ENCODE measurements at regions not wholly inside any gene's neighbourhood (a gene's known extent, or its start where the extent isn't known, plus 50 kb on each side); places are given as distances from the start of the nearest gene placed in this dataset.

- TF ChIP-seq ZNF622 (IDR thresholded peaks at IDR 0.05) (no peak), FOXM1 (IDR thresholded peaks at IDR 0.05; ENCODE audit: low read depth, low read length) (no peak), CHD1 (IDR thresholded peaks at IDR 0.05; ENCODE audit: low read depth, low read length) (no peak), ZBTB4 (CRISPR knock-in tag; IDR thresholded peaks at IDR 0.05) (no peak), SMAD1 (IDR thresholded peaks at IDR 0.05; ENCODE audit: low read depth, partially characterized antibody) (no peak), ZBTB33 (IDR thresholded peaks at IDR 0.05) (no peak), SRF (IDR thresholded peaks at IDR 0.05; ENCODE audit: low read depth in 2 of 2, low read length in 2 of 2) (no peak), ATF2 (IDR thresholded peaks at IDR 0.05; ENCODE audit: low read length) (no peak)
- TF ChIP-seq, protein P1, sequence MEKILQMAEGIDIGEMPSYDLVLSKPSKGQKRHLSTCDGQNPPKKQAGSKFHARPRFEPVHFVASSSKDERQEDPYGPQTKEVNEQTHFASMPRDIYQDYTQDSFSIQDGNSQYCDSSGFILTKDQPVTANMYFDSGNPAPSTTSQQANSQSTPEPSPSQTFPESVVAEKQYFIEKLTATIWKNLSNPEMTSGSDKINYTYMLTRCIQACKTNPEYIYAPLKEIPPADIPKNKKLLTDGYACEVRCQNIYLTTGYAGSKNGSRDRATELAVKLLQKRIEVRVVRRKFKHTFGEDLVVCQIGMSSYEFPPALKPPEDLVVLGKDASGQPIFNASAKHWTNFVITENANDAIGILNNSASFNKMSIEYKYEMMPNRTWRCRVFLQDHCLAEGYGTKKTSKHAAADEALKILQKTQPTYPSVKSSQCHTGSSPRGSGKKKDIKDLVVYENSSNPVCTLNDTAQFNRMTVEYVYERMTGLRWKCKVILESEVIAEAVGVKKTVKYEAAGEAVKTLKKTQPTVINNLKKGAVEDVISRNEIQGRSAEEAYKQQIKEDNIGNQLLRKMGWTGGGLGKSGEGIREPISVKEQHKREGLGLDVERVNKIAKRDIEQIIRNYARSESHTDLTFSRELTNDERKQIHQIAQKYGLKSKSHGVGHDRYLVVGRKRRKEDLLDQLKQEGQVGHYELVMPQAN (conservative IDR thresholded peaks at IDR 0.05): no peak
These were observed 130.5 kb downstream of the PSMG1 start (continued) for GRCh38 chr21:39052718-39053117.

All from GM12878 (cell line).